ENCODE measurements at regions not wholly inside any gene's neighbourhood (a gene's known extent, or its start where the extent isn't known, plus 50 kb on each side); places are given as distances from the start of the nearest gene placed in this dataset.
A peak's percentile ranks its signal among the peaks of the same experiment; 100 is the strongest.

DNA sequence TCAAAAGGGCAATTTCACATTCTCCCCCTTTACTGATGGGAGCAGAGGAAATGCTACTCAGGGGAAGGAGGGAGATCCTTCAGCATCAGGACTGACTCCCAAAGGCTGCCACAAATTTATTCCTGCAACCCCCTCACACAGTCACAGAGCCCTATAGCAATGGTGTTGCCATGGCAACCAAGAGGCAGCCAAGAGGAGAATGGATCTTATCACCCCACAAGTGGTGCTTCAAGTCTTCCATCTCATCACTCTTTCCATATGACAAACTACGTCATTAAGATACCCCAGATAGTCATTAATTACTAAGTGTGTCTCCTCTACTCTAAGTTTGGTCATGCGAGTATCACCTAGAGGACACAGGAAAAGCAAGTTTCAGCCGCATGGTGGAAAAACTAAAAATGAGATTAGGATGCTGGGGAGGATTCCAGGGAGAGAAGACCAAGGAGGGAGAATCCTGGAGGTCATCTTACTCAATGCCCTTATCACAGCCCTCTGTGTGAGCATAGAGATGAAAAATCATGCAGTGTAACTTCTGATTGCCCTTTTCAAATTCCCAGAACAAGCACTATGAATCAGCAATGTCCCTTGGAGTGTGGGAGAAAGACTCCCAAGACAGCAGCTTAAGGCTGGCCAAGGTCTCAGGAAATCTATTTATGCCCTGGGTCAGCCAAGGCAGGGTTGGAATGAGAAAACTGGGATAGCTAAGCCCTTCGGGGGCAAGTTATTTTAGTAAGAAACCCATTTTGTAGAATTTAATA, 885.7 kb upstream of the KLHL29 start:
- H3K36me3 ChIP-seq, result no peaks in the 10 kb centered on the region
- peak overlapping the region; percentile 31 for H3K27ac ChIP-seq
- H3K4me3 ChIP-seq, result no peak overlapping the region
- no peaks in the 10 kb centered on the region for H3K9me3 ChIP-seq
- no peaks in the 10 kb centered on the region for H3K27me3 ChIP-seq
- TF ChIP-seq, protein P1, sequence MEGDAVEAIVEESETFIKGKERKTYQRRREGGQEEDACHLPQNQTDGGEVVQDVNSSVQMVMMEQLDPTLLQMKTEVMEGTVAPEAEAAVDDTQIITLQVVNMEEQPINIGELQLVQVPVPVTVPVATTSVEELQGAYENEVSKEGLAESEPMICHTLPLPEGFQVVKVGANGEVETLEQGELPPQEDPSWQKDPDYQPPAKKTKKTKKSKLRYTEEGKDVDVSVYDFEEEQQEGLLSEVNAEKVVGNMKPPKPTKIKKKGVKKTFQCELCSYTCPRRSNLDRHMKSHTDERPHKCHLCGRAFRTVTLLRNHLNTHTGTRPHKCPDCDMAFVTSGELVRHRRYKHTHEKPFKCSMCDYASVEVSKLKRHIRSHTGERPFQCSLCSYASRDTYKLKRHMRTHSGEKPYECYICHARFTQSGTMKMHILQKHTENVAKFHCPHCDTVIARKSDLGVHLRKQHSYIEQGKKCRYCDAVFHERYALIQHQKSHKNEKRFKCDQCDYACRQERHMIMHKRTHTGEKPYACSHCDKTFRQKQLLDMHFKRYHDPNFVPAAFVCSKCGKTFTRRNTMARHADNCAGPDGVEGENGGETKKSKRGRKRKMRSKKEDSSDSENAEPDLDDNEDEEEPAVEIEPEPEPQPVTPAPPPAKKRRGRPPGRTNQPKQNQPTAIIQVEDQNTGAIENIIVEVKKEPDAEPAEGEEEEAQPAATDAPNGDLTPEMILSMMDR (IDR thresholded peaks at IDR 0.05), result no peak
- TF ChIP-seq POLR2A (IDR thresholded peaks at IDR 0.05), result no peak
- peak in 1 of 2 donors; percentile 18 for TF ChIP-seq POLR2AphosphoS5 (IDR thresholded peaks at IDR 0.05; ENCODE audit: insufficient read depth in 1 of 2, low read depth in 1 of 2)
- H3K4me1 ChIP-seq, result no peaks in the 10 kb centered on the region
- DNase-seq (ENCODE audit: extremely low spot score in 2 of 2), result no peak
- intact Hi-C loops (cut with DNase I), result no loop called here

DNA sequence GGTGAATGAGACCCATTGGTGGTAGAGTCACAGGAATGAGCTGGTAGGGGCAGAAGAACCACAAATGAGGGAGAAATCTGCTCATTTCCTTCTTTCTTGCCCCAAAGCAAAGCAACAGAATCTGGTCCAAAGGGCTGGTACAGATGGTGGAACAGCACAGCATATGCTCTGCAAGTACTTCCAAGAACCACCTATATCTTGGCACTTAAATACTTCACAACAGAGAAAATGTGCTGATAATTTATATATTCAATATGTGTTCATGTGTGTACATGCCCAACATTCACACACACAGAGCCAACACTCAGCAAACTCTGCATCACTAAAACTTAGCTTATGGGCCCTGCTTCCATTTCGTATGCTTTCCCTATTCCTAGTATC, 884.4 kb upstream of the KLHL29 start:
- intact Hi-C loops (cut with DNase I), result no loop called here
- Histone ChIP-seq H3K9me3 (no peaks in the 10 kb centered on the region), H3K36me3 (no peaks in the 10 kb centered on the region), H3K4me3 (no peak overlapping the region), H3K27me3 (no peaks in the 10 kb centered on the region), H3K27ac (peak overlapping the region; percentile 51), H3K4me1 (no peaks in the 10 kb centered on the region)
- TF ChIP-seq POLR2A (IDR thresholded peaks at IDR 0.05) (no peak), POLR2AphosphoS5 (IDR thresholded peaks at IDR 0.05; ENCODE audit: insufficient read depth in 1 of 2, low read depth in 1 of 2) (no peak)
- TF ChIP-seq, protein P1 (IDR thresholded peaks at IDR 0.05), result no peak
- DNase-seq (ENCODE audit: extremely low spot score in 2 of 2), result no peak

DNA sequence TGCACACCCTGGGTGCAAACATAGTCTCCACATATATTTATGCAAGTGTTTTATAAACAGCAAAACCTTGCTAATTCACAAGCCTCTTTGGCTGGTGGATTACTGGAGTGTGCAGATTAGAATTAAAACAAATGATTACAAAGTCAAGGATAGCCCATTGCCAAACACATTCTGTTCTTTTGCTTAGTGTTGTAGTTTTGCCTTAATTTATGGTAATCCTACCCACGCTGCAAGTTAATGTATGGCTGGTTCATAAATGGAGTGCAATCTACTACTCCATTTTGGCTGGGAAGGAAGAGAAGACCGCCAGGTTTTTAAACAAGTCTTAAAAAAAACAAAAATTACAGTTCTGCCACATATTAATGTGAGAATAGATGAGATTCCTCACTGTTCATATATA, 883.1 kb upstream of the KLHL29 start:
- no peaks in the 10 kb centered on the region for H3K4me1 ChIP-seq
- intact Hi-C loops (cut with DNase I), result no loop called here
- no peaks in the 10 kb centered on the region for H3K9me3 ChIP-seq
- no peak for DNase-seq (ENCODE audit: extremely low spot score in 2 of 2)
- TF ChIP-seq, protein P1 (IDR thresholded peaks at IDR 0.05), result no peak
- no peak for TF ChIP-seq POLR2A (IDR thresholded peaks at IDR 0.05)
- TF ChIP-seq POLR2AphosphoS5 (IDR thresholded peaks at IDR 0.05; ENCODE audit: insufficient read depth in 1 of 2, low read depth in 1 of 2), result no peak
- H3K4me3 ChIP-seq, result no peak overlapping the region
- peak overlapping the region; percentile 51 for H3K27ac ChIP-seq
- H3K36me3 ChIP-seq, result no peaks in the 10 kb centered on the region
- no peaks in the 10 kb centered on the region for H3K27me3 ChIP-seq

DNA sequence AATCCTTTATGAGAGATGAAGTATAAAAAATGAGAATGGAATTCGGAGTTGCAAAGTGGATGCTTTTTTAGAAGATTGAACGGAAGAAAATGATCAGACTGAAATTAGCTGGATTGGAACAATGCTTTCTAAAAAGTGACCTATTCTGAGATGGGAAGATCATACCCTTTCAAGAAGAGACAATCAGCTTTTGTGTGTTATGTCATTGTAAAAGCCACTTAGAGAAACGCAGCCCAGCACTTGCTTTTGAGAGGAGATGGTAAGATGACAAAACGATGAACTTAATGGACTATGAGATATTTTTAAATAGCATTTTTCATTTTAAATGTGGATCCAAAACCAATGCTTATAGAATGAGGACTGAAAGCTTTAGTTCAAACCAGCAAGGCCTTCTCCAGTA, 871.4 kb upstream of the KLHL29 start:
- no peaks in the 10 kb centered on the region for H3K27me3 ChIP-seq
- no peak for DNase-seq (ENCODE audit: extremely low spot score in 2 of 2)
- H3K4me3 ChIP-seq, result no peak overlapping the region
- H3K27ac ChIP-seq, result no peak overlapping the region
- no peaks in the 10 kb centered on the region for H3K4me1 ChIP-seq
- TF ChIP-seq POLR2AphosphoS5 (IDR thresholded peaks at IDR 0.05; ENCODE audit: insufficient read depth in 1 of 2, low read depth in 1 of 2), result no peak
- TF ChIP-seq, protein P1 (IDR thresholded peaks at IDR 0.05), result no peak
- H3K36me3 ChIP-seq, result no peaks in the 10 kb centered on the region
- intact Hi-C loops (cut with DNase I), result no loop called here
- no peaks in the 10 kb centered on the region for H3K9me3 ChIP-seq

DNA sequence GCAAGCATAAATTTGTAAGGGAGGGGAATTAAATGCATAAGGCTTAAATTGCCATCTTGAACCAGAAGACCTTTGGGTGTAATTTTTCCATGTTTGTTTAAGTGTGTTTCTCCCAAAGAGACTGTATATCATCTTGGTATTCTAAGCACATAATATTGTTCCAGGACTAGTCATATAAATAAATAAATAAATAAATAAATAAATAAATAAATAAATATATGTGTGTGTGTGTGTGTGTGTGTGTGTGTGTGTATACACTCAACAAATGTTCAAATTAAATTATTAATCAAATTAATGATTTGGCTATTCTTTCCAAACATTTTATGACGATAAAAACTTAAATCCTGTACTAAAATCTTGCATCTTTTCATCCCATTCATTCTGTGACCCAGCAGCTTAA, 867.8 kb upstream of the KLHL29 start:
- intact Hi-C loops (cut with DNase I), result no loop called here
- H3K36me3 ChIP-seq, result no peaks in the 10 kb centered on the region
- no peak overlapping the region for H3K27ac ChIP-seq
- DNase-seq (ENCODE audit: extremely low spot score in 2 of 2), result no peak
- TF ChIP-seq POLR2AphosphoS5 (IDR thresholded peaks at IDR 0.05; ENCODE audit: insufficient read depth in 1 of 2, low read depth in 1 of 2), result no peak
- TF ChIP-seq, protein P1 (IDR thresholded peaks at IDR 0.05), result no peak
- no peak for TF ChIP-seq POLR2A (IDR thresholded peaks at IDR 0.05)
- no peak overlapping the region for H3K4me3 ChIP-seq
- H3K27me3 ChIP-seq, result no peaks in the 10 kb centered on the region
- no peaks in the 10 kb centered on the region for H3K9me3 ChIP-seq
- H3K4me1 ChIP-seq, result no peaks in the 10 kb centered on the region

All from vagina (tissue), 2 donors.